Type B pancreatic cell (in vitro differentiated cells): ENCODE measurements at regions not wholly inside any gene's neighbourhood (a gene's known extent, or its start where the extent isn't known, plus 50 kb on each side); places are given as distances from the start of the nearest gene placed in this dataset.

Experiments used
- DNase-seq: peaks from one replicate; pipeline ENCODE4 v3.0.0; 2021; ENCODE audit warnings: mixed read lengths; ENCODE audit not compliant: unreplicated experiment; ENCODE audit errors: extremely low spot score
- H3K27ac Mint-ChIP-seq: 2 replicates; pipeline ENCODE4 v1.8.0; 2021; ENCODE audit warnings: mild to moderate bottlenecking, mixed read lengths
- H3K27me3 Mint-ChIP-seq: 2 replicates; pipeline ENCODE4 v1.8.0; 2021; ENCODE audit warnings: mixed read lengths
- H3K36me3 Mint-ChIP-seq: 2 replicates; pipeline ENCODE4 v1.8.0; 2021; ENCODE audit warnings: mixed read lengths
- H3K4me1 Mint-ChIP-seq: one replicate; pipeline ENCODE4 v1.8.0; 2021; ENCODE audit warnings: mixed read lengths; ENCODE audit not compliant: unreplicated experiment
- H3K4me3 Mint-ChIP-seq: 2 replicates; pipeline ENCODE4 v1.8.0; 2021; ENCODE audit warnings: mild to moderate bottlenecking, mixed read lengths
- H3K9me3 Mint-ChIP-seq: 2 replicates; pipeline ENCODE4 v1.8.0; 2021; ENCODE audit warnings: mixed read lengths
- CTCF ChIP-seq: fragments of 200-600 bp; sonication (generic); conservative IDR thresholded peaks from 2 replicates; pipeline ENCODE4 v1.5.0; 2021; ENCODE audit warnings: antibody characterized with exemption, mild to moderate bottlenecking

GRCh38 chr4:26178854-26179253 lies 142.0 kb upstream of the RBPJ start:
- H3K27me3 Mint-ChIP-seq: no peaks in the 10 kb centered on the region
- no peaks in the 10 kb centered on the region for H3K9me3 Mint-ChIP-seq
- DNase-seq: no peak
- no peak overlapping the region for H3K27ac Mint-ChIP-seq
- no peak for TF ChIP-seq CTCF
- peaks cover 2% of the 10 kb centered on the region for H3K4me1 Mint-ChIP-seq
- H3K36me3 Mint-ChIP-seq: no peaks in the 10 kb centered on the region
- H3K4me3 Mint-ChIP-seq: no peak overlapping the region

GRCh38 chr4:26179316-26179760 lies 141.5 kb upstream of the RBPJ start:
- no peak overlapping the region for H3K27ac Mint-ChIP-seq
- H3K36me3 Mint-ChIP-seq: no peaks in the 10 kb centered on the region
- H3K4me1 Mint-ChIP-seq: no peaks in the 10 kb centered on the region
- TF ChIP-seq CTCF: no peak
- H3K9me3 Mint-ChIP-seq: no peaks in the 10 kb centered on the region
- no peak for DNase-seq
- no peak overlapping the region for H3K4me3 Mint-ChIP-seq
- no peaks in the 10 kb centered on the region for H3K27me3 Mint-ChIP-seq

- no peaks in the 10 kb centered on the region for H3K36me3 Mint-ChIP-seq
- no peak overlapping the region for H3K27ac Mint-ChIP-seq
- no peak for DNase-seq
- no peaks in the 10 kb centered on the region for H3K27me3 Mint-ChIP-seq
- H3K4me1 Mint-ChIP-seq: no peaks in the 10 kb centered on the region
- TF ChIP-seq CTCF: no peak
- no peaks in the 10 kb centered on the region for H3K9me3 Mint-ChIP-seq
- no peak overlapping the region for H3K4me3 Mint-ChIP-seq
These were observed 139.2 kb upstream of the RBPJ start for GRCh38 chr4:26181616-26182015.

- Mint-ChIP-seq H3K27ac (no peak overlapping the region), H3K4me3 (no peak overlapping the region), H3K9me3 (no peaks in the 10 kb centered on the region), H3K4me1 (no peaks in the 10 kb centered on the region), H3K27me3 (no peaks in the 10 kb centered on the region), H3K36me3 (no peaks in the 10 kb centered on the region)
- TF ChIP-seq CTCF: no peak
- DNase-seq: no peak
These were observed 137.8 kb upstream of the RBPJ start for GRCh38 chr4:26183017-26183416.

GRCh38 chr4:26185436-26185835 lies 135.4 kb upstream of the RBPJ start:
- Mint-ChIP-seq H3K9me3 (no peaks in the 10 kb centered on the region), H3K27ac (no peak overlapping the region), H3K27me3 (no peaks in the 10 kb centered on the region), H3K4me1 (no peaks in the 10 kb centered on the region), H3K36me3 (no peaks in the 10 kb centered on the region), H3K4me3 (no peak overlapping the region)
- no peak for TF ChIP-seq CTCF
- no peak for DNase-seq

- no peak for TF ChIP-seq CTCF
- no peaks in the 10 kb centered on the region for H3K27me3 Mint-ChIP-seq
- H3K36me3 Mint-ChIP-seq: no peaks in the 10 kb centered on the region
- no peak overlapping the region for H3K27ac Mint-ChIP-seq
- H3K4me1 Mint-ChIP-seq: peaks cover 15% of the 10 kb centered on the region
- DNase-seq: no peak
- H3K9me3 Mint-ChIP-seq: no peaks in the 10 kb centered on the region
- H3K4me3 Mint-ChIP-seq: no peak overlapping the region
These were observed 129.5 kb upstream of the RBPJ start for GRCh38 chr4:26191353-26191752.
